K562 (cell line): ENCODE measurements at regions not wholly inside any gene's neighbourhood (a gene's known extent, or its start where the extent isn't known, plus 50 kb on each side); places are given as distances from the start of the nearest gene placed in this dataset.

ENCODE experiments used
- ATAC-seq: fragments of 200-7000 bp; cut with Tn5 transposase; 3 replicates; pipeline ENCODE4 v1.9.1; 2020; ENCODE audit warnings: moderate library complexity
- BruUV-seq: library from RNA; stranded (reverse); fragments of 400-500 nt; replicated peaks from 2 replicates; lab custom pipeline; 2021; lab: Mats Ljungman, UMichigan
- CTCF ChIA-PET: fragments of 300-600 bp; formaldehyde crosslinking; extraction: SDS; loops from one replicate; lab custom pipeline; 2021; ENCODE audit warnings: low intra/inter-chr PET ratio; lab: Yijun Ruan, JAX
- POLR2A ChIA-PET: fragments of 300-600, 350-650 bp; sonication (Branson Sonifier 250); formaldehyde crosslinking; extraction: SDS; loops from one replicate; lab custom pipeline; 2021; ENCODE audit warnings: antibody characterized with exemption, inconsistent platforms; lab: Yijun Ruan, JAX
- DNase-seq, 4 experiments: peaks; one replicate each; pipeline versions ENCODE4 v3.0.0 to v3.0.0-alpha.2; 2011 to 2018; ENCODE audit warnings: low spot score in 3 of 4, mixed read lengths in 3 of 4; ENCODE audit errors: extremely low read depth in 1 of 4
- FAIRE-seq: peaks from 2 replicates; lab custom pipeline; 2011; peaks lifted over from hg19 to GRCh38; lab: Jason Lieb, UNC
- H2AFZ ChIP-seq: 2 replicates; pipeline ENCODE4 v1.6.0; 2011; ENCODE audit warnings: low read depth, low read length, control low read depth, inconsistent platforms
- H3K27ac ChIP-seq: fragments of 200-600 bp; 3 replicates; pipeline ENCODE4 v1.8.0; 2011; ENCODE audit warnings: low read depth, mild to moderate bottlenecking, control low read depth, inconsistent platforms, low read length, moderate library complexity, mixed read lengths; ENCODE audit errors: extremely low read depth
- H3K27me3 ChIP-seq, 2 experiments: fragments of 300-600 bp in 1 of 2; 2 replicates in 1 of 2; 3 replicates in 1 of 2; pipeline versions ENCODE4 v1.6.0 to v1.8.0; 2011; ENCODE audit warnings: inconsistent platforms in 2 of 2, low read length in 2 of 2, mild to moderate bottlenecking in 1 of 2, mixed read lengths in 1 of 2, moderate library complexity in 1 of 2; ENCODE audit not compliant: control insufficient read depth in 2 of 2, insufficient read depth in 2 of 2
- H3K36me3 ChIP-seq: fragments of 300-600 bp; 3 replicates; pipeline ENCODE4 v1.8.0; 2011; ENCODE audit warnings: mild to moderate bottlenecking, low read length, inconsistent platforms; ENCODE audit not compliant: control insufficient read depth, insufficient read depth
- H3K4me1 ChIP-seq, 2 experiments: fragments of 200-600 bp in 1 of 2; replicated peaks in 1 of 2; 2 replicates in 1 of 2; 3 replicates in 1 of 2; pipeline versions ENCODE4 v1.5.1 to v1.8.0; 2011; ENCODE audit warnings: inconsistent platforms in 2 of 2, low read length in 2 of 2, mild to moderate bottlenecking in 1 of 2, mixed read lengths in 1 of 2, moderate library complexity in 1 of 2; ENCODE audit not compliant: control insufficient read depth in 2 of 2, insufficient read depth in 2 of 2
- H3K4me2 ChIP-seq: 2 replicates; pipeline ENCODE4 v1.6.1; 2011; ENCODE audit warnings: low read length, control low read depth, inconsistent platforms, mixed read lengths; ENCODE audit not compliant: insufficient read depth
- H3K4me3 ChIP-seq: fragments of 200-600 bp; sonication (generic), shearing (Covaris generic); 2 replicates; pipeline ENCODE4 v1.5.1; 2016; ENCODE audit warnings: control low read depth, inconsistent platforms
- H3K79me2 ChIP-seq: fragments of 200-600 bp; 3 replicates; pipeline ENCODE4 v1.8.0; 2011; ENCODE audit warnings: low read length, inconsistent platforms; ENCODE audit not compliant: control insufficient read depth, insufficient read depth
- H3K9ac ChIP-seq, 2 experiments: 2 replicates each; pipeline versions ENCODE4 v1.6.0 to v1.6.1; 2011; ENCODE audit warnings: low read depth in 2 of 2, low read length in 2 of 2, control low read depth in 1 of 2, inconsistent platforms in 1 of 2, mild to moderate bottlenecking in 1 of 2, mixed read lengths in 1 of 2; ENCODE audit not compliant: insufficient read depth in 1 of 2
- H3K9me1 ChIP-seq: one replicate; pipeline ENCODE4 v1.6.0; 2011; ENCODE audit warnings: inconsistent platforms, mild to moderate bottlenecking, low read length, moderate library complexity; ENCODE audit not compliant: control insufficient read depth, insufficient read depth
- H3K9me3 ChIP-seq: replicated peaks from 2 replicates; pipeline ENCODE4 v1.5.1; 2011; ENCODE audit warnings: low read depth, low read length, inconsistent platforms; ENCODE audit not compliant: control insufficient read depth, insufficient read depth
- H4K20me1 ChIP-seq: replicated peaks from 2 replicates; pipeline ENCODE4 v1.6.1; 2011; ENCODE audit warnings: low read length, inconsistent platforms, mixed read lengths; ENCODE audit not compliant: control insufficient read depth, insufficient read depth
- KAT8 ChIP-seq: fragments of 450-650 bp; IDR thresholded peaks from 2 replicates; pipeline ENCODE4 v1.6.1; 2016; ENCODE audit warnings: low read depth, mild to moderate bottlenecking
- MCM7 ChIP-seq, 2 experiments: fragments of 450-650 bp; IDR thresholded peaks; 2 replicates each; pipeline ENCODE4 v1.6.1; 2016 to 2018
- MYBL2 ChIP-seq, 2 experiments: fragments of 450-650 bp in 1 of 2; sonication (generic) in 1 of 2; formaldehyde crosslinking in 1 of 2; IDR thresholded peaks; 2 replicates each; pipeline versions ENCODE4 v1.6.1 to v1.8.1; 2017 to 2022; ENCODE audit warnings: borderline replicate concordance in 1 of 2, inconsistent platforms in 1 of 2, low read depth in 1 of 2, mild to moderate bottlenecking in 1 of 2, missing genetic modification reagents in 1 of 2, moderate library complexity in 1 of 2
- MYC ChIP-seq, 2 experiments: fragments of 250-450 bp in 1 of 2; sonication (Bioruptor Pico) in 1 of 2; IDR thresholded peaks; 2 replicates each; pipeline versions ENCODE4 v1.5.1 to v1.6.1; 2012 to 2021; ENCODE audit warnings: low read depth in 2 of 2, borderline replicate concordance in 1 of 2, improper control_type of control experiment in 1 of 2, low read length in 1 of 2, mild to moderate bottlenecking in 1 of 2, moderate library complexity in 1 of 2
- NR3C1 ChIP-seq: sonication (generic); formaldehyde crosslinking; IDR thresholded peaks from 2 replicates; pipeline ENCODE4 v1.8.1; 2022; ENCODE audit warnings: missing genetic modification reagents
- RUNX1 ChIP-seq: sonication (generic); IDR thresholded peaks from 2 replicates; pipeline ENCODE4 v1.6.1; 2016; ENCODE audit warnings: antibody characterized with exemption, low read depth
- SMARCC2 ChIP-seq: fragments of 450-650 bp; IDR thresholded peaks from 2 replicates; pipeline ENCODE4 v1.6.1; 2017; ENCODE audit warnings: antibody characterized with exemption, moderate library complexity, mild to moderate bottlenecking, low read depth
- SRSF1 ChIP-seq: fragments of 200-400 bp; formaldehyde crosslinking; IDR thresholded peaks from 2 replicates; pipeline ENCODE4 v1.6.1; 2017; ENCODE audit warnings: mild to moderate bottlenecking, low read depth, low read length, moderate library complexity
- ZBTB49 ChIP-seq: sonication (generic); formaldehyde crosslinking; IDR thresholded peaks from 2 replicates; pipeline ENCODE4 v1.8.0; 2022; ENCODE audit warnings: missing genetic modification reagents, mild to moderate bottlenecking, borderline replicate concordance
- ZNF79 ChIP-seq: fragments of 250-450 bp; sonication (Bioruptor Pico); IDR thresholded peaks from 2 replicates; pipeline ENCODE4 v1.4.0; 2020; ENCODE audit warnings: low read depth, mild to moderate bottlenecking, moderate library complexity
- WGBS: fragments of 100-300 bp; shearing (Covaris generic); methylation state at CpG from one replicate; pipeline ENCODE4 v1.1.6; 2016; ENCODE audit warnings: low coverage, mixed read lengths; ENCODE audit not compliant: insufficient coverage; ENCODE audit errors: missing lambda C conversion rate; 5-methylcytosine and 5-hydroxymethylcytosine counted together
- in situ Hi-C: fragments of 300-500 bp; cut with MboI; formaldehyde crosslinking; loops from 4 replicates; pipeline ENCODE4 v1.15.0; 2018; ENCODE audit warnings: inconsistent platforms, mixed read lengths
- intact Hi-C: fragments of 100-400 bp; cut with micrococcal nuclease; formaldehyde crosslinking; loops from 2 replicates; pipeline ENCODE4 v1.14.2; 2022
- TF ChIP-seq, protein P1 (sequence below): fragments of 450-650 bp; formaldehyde crosslinking; IDR thresholded peaks from 2 replicates; pipeline ENCODE4 v1.4.0; 2022; ENCODE audit warnings: missing genetic modification characterization
- TF ChIP-seq, protein P2 (sequence below): fragments of 450-650 bp; IDR thresholded peaks from 2 replicates; pipeline ENCODE4 v1.6.1; 2017; ENCODE audit warnings: mild to moderate bottlenecking, moderate library complexity

DNA sequence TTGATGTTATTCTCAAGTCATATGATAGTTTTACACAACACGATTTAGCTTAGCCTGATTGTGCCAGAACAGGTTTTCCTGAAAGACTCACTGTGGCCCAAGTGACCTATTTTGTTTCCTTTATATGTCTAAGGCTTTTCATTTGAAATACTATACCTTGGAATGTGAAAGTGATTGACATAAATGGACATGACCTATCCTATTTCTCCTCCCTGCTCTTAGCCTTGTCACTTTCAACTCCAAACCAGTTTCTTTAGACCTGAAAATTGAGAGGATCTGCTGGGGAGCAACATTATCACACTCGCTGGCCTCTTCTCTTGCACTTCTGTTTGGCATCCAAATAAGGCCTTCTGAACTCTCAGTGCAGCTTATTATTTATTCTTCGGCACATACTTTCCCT, 496.8 kb downstream of the MAT2B start:
- H3K36me3 ChIP-seq: no peaks in the 10 kb centered on the region
- no peak overlapping the region for H2AFZ ChIP-seq
- no peaks in the 10 kb centered on the region for H3K79me2 ChIP-seq
- FAIRE-seq (no peak), DNase-seq (no peak), ATAC-seq (no peak)
- no peak overlapping the region for H3K9ac ChIP-seq
- no peaks in the 10 kb centered on the region for H3K4me1 ChIP-seq
- WGBS: 1% methylated on average over 3 of the region's 3 CpGs
- H4K20me1 ChIP-seq: no peaks in the 10 kb centered on the region
- intact Hi-C loops: no loop called here
- H3K9me3 ChIP-seq: no peaks in the 10 kb centered on the region
- BruUV-seq: no TSS peak
- in situ Hi-C loops: no loop called here
- CTCF ChIA-PET: no interaction called here
- no peak for TF ChIP-seq NR3C1
- no peak overlapping the region for H3K27ac ChIP-seq
- H3K27me3 ChIP-seq: no peaks in the 10 kb centered on the region
- POLR2A ChIA-PET: no interaction called here
- H3K4me2 ChIP-seq: no peak overlapping the region
- H3K4me3 ChIP-seq: no peak overlapping the region
- no peaks in the 10 kb centered on the region for H3K9me1 ChIP-seq

- Histone ChIP-seq H3K27ac (no peak overlapping the region), H3K27me3 (no peaks in the 10 kb centered on the region), H3K9me3 (no peaks in the 10 kb centered on the region), H3K9me1 (no peaks in the 10 kb centered on the region), H3K4me3 (no peak overlapping the region), H3K36me3 (no peaks in the 10 kb centered on the region), H4K20me1 (no peaks in the 10 kb centered on the region), H2AFZ (no peak overlapping the region), H3K9ac (no peak overlapping the region), H3K79me2 (no peaks in the 10 kb centered on the region), H3K4me1 (no peaks in the 10 kb centered on the region), H3K4me2 (no peak overlapping the region)
- in situ Hi-C loops (no loop called here), intact Hi-C loops (no loop called here)
- CTCF ChIA-PET: no interaction called here
- FAIRE-seq (no peak), DNase-seq (no peak), ATAC-seq (no peak)
- no TSS peak for BruUV-seq
- WGBS: 0% methylated on average over 3 of the region's 3 CpGs
- POLR2A ChIA-PET: no interaction called here
- TF ChIP-seq ZBTB49 (CRISPR knock-in tag) (no peak), RUNX1 (no peak), SRSF1 (no peak), KAT8 (no peak), ZNF79 (no peak), MYC (IDR thresholded peaks at IDR 0.05; ENCODE audit: low read depth, low read length) (no peak), MYC (CRISPR knock-in tag; IDR thresholded peaks at IDR 0.05; ENCODE audit: borderline replicate concordance, low read depth) (no peak), MYBL2 (IDR thresholded peaks at IDR 0.05; ENCODE audit: low read depth) (no peak), MYBL2 (CRISPR knock-in tag; IDR thresholded peaks at IDR 0.05; ENCODE audit: borderline replicate concordance) (no peak), SMARCC2 (no peak), MCM7 (IDR thresholded peaks at IDR 0.05) (no peak)
- TF ChIP-seq, protein P1, sequence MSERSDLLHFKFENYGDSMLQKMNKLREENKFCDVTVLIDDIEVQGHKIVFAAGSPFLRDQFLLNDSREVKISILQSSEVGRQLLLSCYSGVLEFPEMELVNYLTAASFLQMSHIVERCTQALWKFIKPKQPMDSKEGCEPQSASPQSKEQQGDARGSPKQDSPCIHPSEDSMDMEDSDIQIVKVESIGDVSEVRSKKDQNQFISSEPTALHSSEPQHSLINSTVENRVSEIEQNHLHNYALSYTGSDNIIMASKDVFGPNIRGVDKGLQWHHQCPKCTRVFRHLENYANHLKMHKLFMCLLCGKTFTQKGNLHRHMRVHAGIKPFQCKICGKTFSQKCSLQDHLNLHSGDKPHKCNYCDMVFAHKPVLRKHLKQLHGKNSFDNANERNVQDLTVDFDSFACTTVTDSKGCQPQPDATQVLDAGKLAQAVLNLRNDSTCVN (CRISPR knock-in tag): no peak
- TF ChIP-seq, protein P2, sequence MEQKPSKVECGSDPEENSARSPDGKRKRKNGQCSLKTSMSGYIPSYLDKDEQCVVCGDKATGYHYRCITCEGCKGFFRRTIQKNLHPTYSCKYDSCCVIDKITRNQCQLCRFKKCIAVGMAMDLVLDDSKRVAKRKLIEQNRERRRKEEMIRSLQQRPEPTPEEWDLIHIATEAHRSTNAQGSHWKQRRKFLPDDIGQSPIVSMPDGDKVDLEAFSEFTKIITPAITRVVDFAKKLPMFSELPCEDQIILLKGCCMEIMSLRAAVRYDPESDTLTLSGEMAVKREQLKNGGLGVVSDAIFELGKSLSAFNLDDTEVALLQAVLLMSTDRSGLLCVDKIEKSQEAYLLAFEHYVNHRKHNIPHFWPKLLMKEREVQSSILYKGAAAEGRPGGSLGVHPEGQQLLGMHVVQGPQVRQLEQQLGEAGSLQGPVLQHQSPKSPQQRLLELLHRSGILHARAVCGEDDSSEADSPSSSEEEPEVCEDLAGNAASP: no peak
These were observed 497.2 kb downstream of the MAT2B start for GRCh38 chr5:164002628-164003027.
